Spinal cord (tissue), 9 donors: ENCODE measurements at regions not wholly inside any gene's neighbourhood (a gene's known extent, or its start where the extent isn't known, plus 50 kb on each side); places are given as distances from the start of the nearest gene placed in this dataset.

Source experiments
- DNase-seq, 6 donors: peaks; one replicate each; pipeline versions ENCODE4 v3.0.0 to v3.0.0-alpha.2; 2013 to 2015; ENCODE audit warnings: low spot score in 6 of 6, low read depth in 4 of 6
- H3K27ac ChIP-seq: one replicate; pipeline ENCODE4 v1.5.1; 2013; ENCODE audit warnings: low read depth, low read length, control low read depth
- H3K27me3 ChIP-seq: one replicate; pipeline ENCODE4 v1.6.1; 2013; ENCODE audit warnings: low read length; ENCODE audit not compliant: control insufficient read depth, insufficient read depth
- H3K36me3 ChIP-seq: one replicate; pipeline ENCODE4 v1.6.1; 2013; ENCODE audit warnings: low read length; ENCODE audit not compliant: control insufficient read depth, insufficient read depth
- H3K4me1 ChIP-seq: one replicate; pipeline ENCODE4 v1.6.1; 2013; ENCODE audit warnings: low read length; ENCODE audit not compliant: control insufficient read depth, insufficient read depth
- H3K4me3 ChIP-seq: one replicate; pipeline ENCODE4 v1.5.1; 2013; ENCODE audit warnings: low read depth, low read length, control low read depth
- H3K9me3 ChIP-seq: one replicate; pipeline ENCODE4 v1.6.1; 2013; ENCODE audit warnings: low read length; ENCODE audit not compliant: control insufficient read depth, insufficient read depth
- WGBS: methylation state at CpG from one replicate; pipeline ENCODE4 v1.1.5; 2013; ENCODE audit warnings: missing lambda C conversion rate; ENCODE audit not compliant: insufficient coverage; 5-methylcytosine and 5-hydroxymethylcytosine counted together
- donor health status: healthy.

- Histone ChIP-seq H3K27me3 (no peaks in the 10 kb centered on the region), H3K27ac (no peak overlapping the region), H3K9me3 (no peaks in the 10 kb centered on the region), H3K4me3 (no peak overlapping the region), H3K4me1 (no peaks in the 10 kb centered on the region), H3K36me3 (no peaks in the 10 kb centered on the region)
- 100% methylated on average over 1 of the region's 1 CpG for WGBS
- no peak for DNase-seq
These were observed 382.0 kb downstream of the ZNF536 start for GRCh38 chr19:30754162-30754561.

GRCh38 chr19:30752876-30753275, 380.7 kb downstream of the ZNF536 start:
- H3K4me3 ChIP-seq = no peak overlapping the region

GRCh38 chr19:30752201-30752600, 380.0 kb downstream of the ZNF536 start:
- no peaks in the 10 kb centered on the region for H3K4me1 ChIP-seq
- 95% methylated on average over 6 of the region's 6 CpGs for WGBS
- no peaks in the 10 kb centered on the region for H3K27me3 ChIP-seq
- H3K4me3 ChIP-seq = no peak overlapping the region
- H3K27ac ChIP-seq = no peak overlapping the region
- DNase-seq = no peak
- H3K36me3 ChIP-seq = no peaks in the 10 kb centered on the region
- no peaks in the 10 kb centered on the region for H3K9me3 ChIP-seq

More at GRCh38 chr19:30752876-30753275, 380.7 kb downstream of the ZNF536 start:
- no peaks in the 10 kb centered on the region for H3K9me3 ChIP-seq
- no peaks in the 10 kb centered on the region for H3K27me3 ChIP-seq
- no peaks in the 10 kb centered on the region for H3K36me3 ChIP-seq
- no peaks in the 10 kb centered on the region for H3K4me1 ChIP-seq
- no peak for DNase-seq
- 100% methylated on average over 1 of the region's 3 CpGs for WGBS
- H3K27ac ChIP-seq = no peak overlapping the region

DNA sequence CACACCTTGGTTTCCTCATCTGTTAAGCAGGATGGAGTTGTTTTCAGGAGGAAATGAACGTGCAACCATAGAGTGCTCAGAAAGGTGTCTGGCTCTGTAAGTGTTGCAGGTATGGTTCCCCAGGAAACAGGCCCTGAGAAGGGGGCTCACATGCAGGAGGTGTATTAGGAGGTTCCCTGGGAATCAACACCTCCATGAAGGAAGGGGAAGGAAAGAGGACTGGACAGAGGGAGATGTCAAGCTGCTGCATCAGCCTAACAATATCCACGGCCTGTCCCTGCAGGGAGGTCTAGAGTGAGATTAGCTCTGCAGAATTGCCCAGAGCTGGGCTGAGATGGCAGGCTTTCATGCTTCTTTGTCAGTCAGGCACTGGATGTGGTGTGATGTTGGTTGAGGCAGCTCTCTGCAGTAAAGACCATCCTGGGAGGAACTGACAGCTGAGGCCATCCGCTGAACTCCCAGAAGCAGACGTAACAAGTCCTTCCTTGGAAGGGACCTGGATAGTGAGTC, 373.3 kb downstream of the ZNF536 start:
- no peak for DNase-seq
- H3K4me3 ChIP-seq = no peak overlapping the region
- no peak overlapping the region for H3K27ac ChIP-seq
- no peaks in the 10 kb centered on the region for H3K36me3 ChIP-seq
- peaks cover 17% of the 10 kb centered on the region for H3K4me1 ChIP-seq
- H3K9me3 ChIP-seq = no peaks in the 10 kb centered on the region
- no peaks in the 10 kb centered on the region for H3K27me3 ChIP-seq
- WGBS = 94% methylated on average over 3 of the region's 4 CpGs

GRCh38 chr19:30744741-30745475, 372.7 kb downstream of the ZNF536 start:
- no peaks in the 10 kb centered on the region for H3K36me3 ChIP-seq
- WGBS = 97% methylated on average over 8 of the region's 9 CpGs
- no peak for DNase-seq
- H3K4me1 ChIP-seq = peaks cover 17% of the 10 kb centered on the region
- H3K27ac ChIP-seq = no peak overlapping the region
- no peaks in the 10 kb centered on the region for H3K9me3 ChIP-seq
- no peaks in the 10 kb centered on the region for H3K27me3 ChIP-seq
- H3K4me3 ChIP-seq = no peak overlapping the region

- H3K27ac ChIP-seq = no peak overlapping the region
- H3K36me3 ChIP-seq = no peaks in the 10 kb centered on the region
- no peaks in the 10 kb centered on the region for H3K27me3 ChIP-seq
- no peak overlapping the region for H3K4me3 ChIP-seq
- WGBS = 92% methylated on average over 5 of the region's 5 CpGs
- H3K9me3 ChIP-seq = no peaks in the 10 kb centered on the region
- peaks cover 17% of the 10 kb centered on the region for H3K4me1 ChIP-seq
- no peak for DNase-seq
These were observed 371.5 kb downstream of the ZNF536 start for GRCh38 chr19:30743702-30744101.

DNA sequence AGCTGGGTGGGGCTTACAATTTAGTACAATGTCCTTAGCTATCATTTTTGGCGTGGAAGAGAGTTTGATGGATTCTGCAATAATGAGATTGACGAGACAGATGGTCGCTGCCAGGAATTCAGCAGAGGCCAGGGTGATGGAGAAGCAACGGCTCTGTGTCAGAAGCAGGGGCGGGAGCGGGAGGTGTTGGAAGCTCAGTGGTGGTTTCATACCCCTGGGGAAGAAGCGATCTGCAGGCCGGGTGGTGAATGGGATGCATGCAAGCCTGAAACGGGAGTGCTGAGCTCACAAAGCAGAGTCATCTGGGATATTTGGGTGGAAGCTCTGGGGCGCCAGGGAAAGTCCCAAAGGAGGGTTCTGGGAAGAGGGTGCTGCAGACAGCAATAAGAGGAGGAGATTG, 370.8 kb downstream of the ZNF536 start:
- H3K27ac ChIP-seq = no peak overlapping the region
- no peaks in the 10 kb centered on the region for H3K27me3 ChIP-seq
- H3K4me1 ChIP-seq = peaks cover 17% of the 10 kb centered on the region
- DNase-seq = peak in 1 of 6 donors; percentile 60
- 62% methylated on average over 10 of the region's 10 CpGs for WGBS
- no peak overlapping the region for H3K4me3 ChIP-seq
- no peaks in the 10 kb centered on the region for H3K9me3 ChIP-seq
- no peaks in the 10 kb centered on the region for H3K36me3 ChIP-seq

DNA sequence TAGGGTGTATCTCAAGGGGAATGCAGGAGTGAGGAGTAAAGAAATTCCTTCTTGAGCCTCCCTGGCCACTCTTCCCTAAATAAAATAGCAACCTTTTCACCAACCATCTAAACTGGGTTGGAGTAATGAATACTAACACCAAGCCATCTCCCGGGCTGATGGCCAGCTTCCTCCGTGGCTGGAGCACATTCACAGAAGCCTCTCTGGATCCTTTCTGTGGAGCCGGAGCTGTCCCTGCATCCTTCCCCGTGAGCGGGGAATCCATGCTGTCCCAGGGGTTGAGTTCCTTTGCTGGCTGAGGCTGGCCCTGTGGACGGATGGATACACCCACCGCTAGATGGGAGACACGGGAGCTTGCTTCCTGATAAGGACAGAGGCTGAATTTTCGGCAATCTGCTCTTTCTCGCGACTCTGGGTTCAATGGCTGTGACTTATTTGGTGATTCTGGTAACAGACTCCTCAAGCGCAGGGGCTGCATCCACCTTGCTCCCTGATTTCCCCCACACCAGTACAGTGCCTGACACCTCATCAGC, 370.3 kb downstream of the ZNF536 start:
- Histone ChIP-seq H3K9me3 (no peaks in the 10 kb centered on the region), H3K4me1 (peaks cover 17% of the 10 kb centered on the region), H3K27ac (no peak overlapping the region), H3K36me3 (no peaks in the 10 kb centered on the region), H3K4me3 (no peak overlapping the region), H3K27me3 (no peaks in the 10 kb centered on the region)
- 30% methylated on average over 6 of the region's 12 CpGs for WGBS
- peak in 2 of 6 donors; percentile 35 to 68 for DNase-seq

DNA sequence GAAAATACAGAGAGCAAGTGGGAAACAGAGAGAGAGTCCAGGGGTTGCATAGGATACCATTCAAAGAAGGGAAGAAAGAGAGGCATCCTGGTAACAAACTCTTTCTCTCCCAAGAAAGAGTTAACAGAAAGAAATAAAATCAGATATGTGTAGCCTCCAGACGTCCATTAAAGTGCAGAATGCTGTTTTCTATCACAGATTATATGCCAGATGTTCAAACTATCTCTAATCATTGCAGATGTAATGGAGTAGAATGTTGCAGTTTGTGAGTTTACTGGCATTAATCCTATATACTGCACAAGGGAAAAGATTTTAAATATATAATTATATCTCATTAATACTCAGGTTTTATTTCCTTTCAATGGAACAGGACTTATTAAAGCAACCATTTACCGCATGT, 369.4 kb downstream of the ZNF536 start:
- H3K4me3 ChIP-seq = no peak overlapping the region
- H3K36me3 ChIP-seq = no peaks in the 10 kb centered on the region
- peaks cover 17% of the 10 kb centered on the region for H3K4me1 ChIP-seq
- no peaks in the 10 kb centered on the region for H3K27me3 ChIP-seq
- DNase-seq = peak in 1 of 6 donors; percentile 93
- WGBS = no CpG with 5 or more reads among the region's 2 CpGs
- no peaks in the 10 kb centered on the region for H3K9me3 ChIP-seq
- no peak overlapping the region for H3K27ac ChIP-seq

- H3K27ac ChIP-seq = no peak overlapping the region
- H3K9me3 ChIP-seq = no peaks in the 10 kb centered on the region
- H3K27me3 ChIP-seq = no peaks in the 10 kb centered on the region
- no peak overlapping the region for H3K4me3 ChIP-seq
- DNase-seq = no peak
- no peaks in the 10 kb centered on the region for H3K36me3 ChIP-seq
- H3K4me1 ChIP-seq = peaks cover 23% of the 10 kb centered on the region
- WGBS = 93% methylated on average over 4 of the region's 5 CpGs
These were observed 367.2 kb downstream of the ZNF536 start for GRCh38 chr19:30739394-30739793.
